SK-N-MC (cell line): ENCODE measurements at regions not wholly inside any gene's neighbourhood (a gene's known extent, or its start where the extent isn't known, plus 50 kb on each side); places are given as distances from the start of the nearest gene placed in this dataset.

Experiments
- EZH2 ChIP-seq: fragments of 200-600 bp; sonication (generic); IDR thresholded peaks from one replicate; pipeline ENCODE4 v1.6.1; 2017; ENCODE audit warnings: antibody characterized with exemption
- POLR2AphosphoS5 ChIP-seq: IDR thresholded peaks from 2 replicates; pipeline ENCODE4 v1.6.1; 2012; ENCODE audit warnings: mild to moderate bottlenecking, low read depth, low read length, borderline replicate concordance

GRCh38 chr17:77727037-77727615 lies 231.4 kb upstream of the TNRC6C start:
- TF ChIP-seq POLR2AphosphoS5 = no peak
- no peak for TF ChIP-seq EZH2
